Heart right ventricle (tissue), 16 donors: ENCODE measurements at regions not wholly inside any gene's neighbourhood (a gene's known extent, or its start where the extent isn't known, plus 50 kb on each side); places are given as distances from the start of the nearest gene placed in this dataset.

ENCODE experiments used
- ATAC-seq, 8 donors: fragments of 200-7000 bp; cut with Tn5 transposase; one replicate each; pipeline ENCODE4 v1.9.1; 2020; ENCODE audit warnings: mild to moderate bottlenecking in 8 of 8, moderate library complexity in 8 of 8, moderate number of reproducible peaks in 1 of 8
- DNase-seq, 2 donors: peaks; one replicate each; pipeline ENCODE4 v3.0.0-alpha.2; 2020
- H3K27ac ChIP-seq, 10 donors: fragments of 200-600 bp; sonication (generic) in 2 of 10; one replicate each; pipeline versions ENCODE4 v1.5.0 to v1.8.0; 2020 to 2022; ENCODE audit warnings: mild to moderate bottlenecking in 3 of 10
- H3K27me3 ChIP-seq, 7 donors: fragments of 200-600 bp; one replicate each; pipeline ENCODE4 v1.8.0; 2021 to 2022; ENCODE audit warnings: mild to moderate bottlenecking in 2 of 7
- H3K36me3 ChIP-seq, 9 donors: fragments of 200-600 bp; sonication (generic) in 1 of 9; one replicate each; pipeline versions ENCODE4 v1.5.0 to v1.8.0; 2020 to 2022; ENCODE audit warnings: mild to moderate bottlenecking in 2 of 9
- H3K4me1 ChIP-seq, 9 donors: fragments of 200-600 bp; sonication (generic) in 1 of 9; one replicate each; pipeline versions ENCODE4 v1.5.0 to v1.8.0; 2020 to 2022; ENCODE audit warnings: mild to moderate bottlenecking in 4 of 9
- H3K4me3 ChIP-seq, 10 donors: fragments of 200-600 bp; sonication (generic) in 2 of 10; one replicate each; pipeline versions ENCODE4 v1.5.0 to v1.8.0; 2020 to 2022; ENCODE audit warnings: mild to moderate bottlenecking in 7 of 10, moderate library complexity in 2 of 10
- H3K9me3 ChIP-seq, 11 donors: fragments of 200-600 bp in 10 of 11; sonication (generic) in 2 of 11; one replicate each; pipeline versions ENCODE4 v1.5.0 to v1.8.0; 2013 to 2022; ENCODE audit warnings: mild to moderate bottlenecking in 2 of 11, control low read depth in 1 of 11, moderate library complexity in 1 of 11
- CTCF ChIP-seq, 9 donors: fragments of 200-600 bp; sonication (generic) in 2 of 9; IDR thresholded peaks; one replicate each; pipeline versions ENCODE4 v1.5.0 to v1.8.0; 2021 to 2022; ENCODE audit warnings: antibody characterized with exemption in 9 of 9, mild to moderate bottlenecking in 5 of 9, moderate library complexity in 1 of 9
- WGBS, 2 donors: extraction: QIAGEN DNeasy Blood & Tissue Kit; methylation state at CpG; one replicate each; pipeline ENCODE4 v1.1.7; 2013; ENCODE audit warnings: inconsistent platforms in 1 of 2; 5-methylcytosine and 5-hydroxymethylcytosine counted together
- intact Hi-C, 10 donors: fragments of 100-400 bp; cut with DNase I; formaldehyde crosslinking; loops; one replicate each; pipeline versions ENCODE4 v1.11.1 to v1.14.2; 2022
- donor health status: Arrhythmogenic right ventricular cardiomyopathy.
- donor health status: ischemic (EF 13 %, LVEDD 7.1; RV severe dilation, severe dysfunction).
- donor health status: healthy with polysubstance abuse.
- donor health status: DM: no; HTN: yes; CAD: no.
- donor health status: DM: no; HTN: no; CAD: no.
- donor health status: ischemic (EF 25% LVEDD 6.9; RV normal size, moderate dysfunction).
- donor health status: ischemic (EF 25% LVEDD 5.7; RV mildly dilated, moderate dysfunction).
- donor health status: healthy.
- donor health status: DM: yes; HTN: yes; CAD: no.
- donor health status: Ischemic cardiomyopathy.
- donor health status: ischemic (EF 35%, LVEDD 5.7; RV mildly dilated, moderate dysfunction).
- donor health status: nonischemic (EF 11% LVEDD 7.7; RV severe dilation, severe dysfunction).
- donor health status: DM: yes; HTN: yes; CAD: no.
- donor health status: PGD.
- donor health status: ischemic (EF 29% LVEDD 5.4; RV normal size, mild dysfunction).
- donor health status: nonischemic (EF 23%, LVEDD 6.1; RV moderate dilation, normal function).

DNA sequence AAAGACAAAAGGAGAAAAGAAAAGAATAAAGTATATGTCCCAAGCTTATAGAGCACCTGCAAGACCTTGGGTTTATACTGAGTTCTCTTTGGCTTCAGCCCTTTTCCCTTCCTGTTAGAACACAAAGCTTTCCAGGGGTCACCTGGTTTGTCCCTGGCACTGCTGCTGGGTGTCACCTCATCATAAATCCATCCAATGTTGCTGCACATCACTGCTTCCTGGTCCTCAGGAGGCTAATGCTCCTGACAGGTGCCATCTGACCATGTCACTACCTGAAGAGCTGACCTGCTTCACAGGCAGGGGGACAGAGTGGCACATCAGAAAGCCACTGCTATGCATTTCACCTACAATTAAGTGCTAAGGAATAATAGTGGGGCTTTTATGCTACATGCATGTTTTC is 164.6 kb upstream of the ELAC2 start:
- ATAC-seq, result peak in 1 of 8 donors; percentile 29
- DNase-seq, result no peak
- H3K9me3 ChIP-seq, result peaks cover 0 to 12% (median 0%) of the 10 kb centered on the region in 11 donors

GRCh38 chr17:13181683-13182082 is 163.9 kb upstream of the ELAC2 start:
- peak in 4 of 8 donors; percentile 57 to 89 (median 81) for ATAC-seq
- Histone ChIP-seq H3K36me3 (no peaks in the 10 kb centered on the region), H3K4me1 (peaks cover 0 to 5% (median 0%) of the 10 kb centered on the region in 9 donors), H3K9me3 (peaks cover 0 to 15% (median 0%) of the 10 kb centered on the region in 11 donors), H3K27ac (no peak overlapping the region), H3K4me3 (no peak overlapping the region), H3K27me3 (no peaks in the 10 kb centered on the region)
- DNase-seq, result no peak
- WGBS, 2 donors, result 45 to 50% methylated on average over 2 of the region's 2 CpGs
- intact Hi-C loops, result no loop called here
- TF ChIP-seq CTCF (IDR thresholded peaks at IDR 0.05), result no peak

More for the DNA sequence above, 164.6 kb upstream of the ELAC2 start:
- H3K27ac ChIP-seq, result no peak overlapping the region
- peaks cover 0 to 5% (median 0%) of the 10 kb centered on the region in 9 donors for H3K4me1 ChIP-seq
- intact Hi-C loops, result no loop called here
- no peak overlapping the region for H3K4me3 ChIP-seq
- H3K27me3 ChIP-seq, result no peaks in the 10 kb centered on the region
- TF ChIP-seq CTCF (IDR thresholded peaks at IDR 0.05), result no peak
- no peaks in the 10 kb centered on the region for H3K36me3 ChIP-seq

DNA sequence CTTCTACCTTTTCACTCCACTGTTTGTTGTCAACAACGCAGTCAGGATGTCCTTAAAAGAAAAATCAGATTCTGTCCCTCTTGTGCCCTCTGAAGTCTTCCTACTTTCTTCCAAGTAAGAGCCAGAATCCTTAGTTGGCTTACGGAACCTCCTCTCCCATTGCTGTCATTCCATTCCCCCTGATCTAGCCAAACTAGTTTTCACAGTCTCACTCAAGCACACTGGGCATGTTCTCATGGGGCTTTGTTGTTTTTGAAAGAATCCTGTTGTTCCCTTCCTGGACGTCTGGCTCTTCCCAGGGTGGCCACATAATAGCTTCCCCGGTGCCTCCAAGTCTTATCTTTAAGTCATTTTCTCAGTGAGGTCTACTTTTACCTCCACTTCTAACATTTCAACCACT is 158.6 kb upstream of the ELAC2 start:
- DNase-seq, result no peak
- no peak for ATAC-seq
- Histone ChIP-seq H3K9me3 (peaks cover 0 to 51% (median 16%) of the 10 kb centered on the region in 11 donors), H3K27ac (no peak overlapping the region), H3K27me3 (no peaks in the 10 kb centered on the region), H3K4me1 (peaks cover 0 to 2% (median 0%) of the 10 kb centered on the region in 9 donors), H3K4me3 (no peak overlapping the region), H3K36me3 (no peaks in the 10 kb centered on the region)
- TF ChIP-seq CTCF (IDR thresholded peaks at IDR 0.05), result no peak
- intact Hi-C loops, result no loop called here
- 42 to 51% methylated on average over 4 of the region's 4 CpGs for WGBS, 2 donors

GRCh38 chr17:13171790-13172189 is 154.0 kb upstream of the ELAC2 start:
- no peak overlapping the region for H3K4me3 ChIP-seq
- H3K27me3 ChIP-seq, result no peaks in the 10 kb centered on the region
- ATAC-seq, result no peak
- intact Hi-C loops, result no loop called here
- no peak overlapping the region for H3K27ac ChIP-seq
- WGBS, 2 donors, result 79 to 85% methylated on average over 1 of the region's 1 CpG
- no peak for TF ChIP-seq CTCF (IDR thresholded peaks at IDR 0.05)
- H3K4me1 ChIP-seq, result no peaks in the 10 kb centered on the region
- no peaks in the 10 kb centered on the region for H3K36me3 ChIP-seq
- DNase-seq, result no peak
- peaks cover 0 to 60% (median 24%) of the 10 kb centered on the region in 11 donors for H3K9me3 ChIP-seq
